ENCODE measurements at regions not wholly inside any gene's neighbourhood (a gene's known extent, or its start where the extent isn't known, plus 50 kb on each side); places are given as distances from the start of the nearest gene placed in this dataset.

DNA sequence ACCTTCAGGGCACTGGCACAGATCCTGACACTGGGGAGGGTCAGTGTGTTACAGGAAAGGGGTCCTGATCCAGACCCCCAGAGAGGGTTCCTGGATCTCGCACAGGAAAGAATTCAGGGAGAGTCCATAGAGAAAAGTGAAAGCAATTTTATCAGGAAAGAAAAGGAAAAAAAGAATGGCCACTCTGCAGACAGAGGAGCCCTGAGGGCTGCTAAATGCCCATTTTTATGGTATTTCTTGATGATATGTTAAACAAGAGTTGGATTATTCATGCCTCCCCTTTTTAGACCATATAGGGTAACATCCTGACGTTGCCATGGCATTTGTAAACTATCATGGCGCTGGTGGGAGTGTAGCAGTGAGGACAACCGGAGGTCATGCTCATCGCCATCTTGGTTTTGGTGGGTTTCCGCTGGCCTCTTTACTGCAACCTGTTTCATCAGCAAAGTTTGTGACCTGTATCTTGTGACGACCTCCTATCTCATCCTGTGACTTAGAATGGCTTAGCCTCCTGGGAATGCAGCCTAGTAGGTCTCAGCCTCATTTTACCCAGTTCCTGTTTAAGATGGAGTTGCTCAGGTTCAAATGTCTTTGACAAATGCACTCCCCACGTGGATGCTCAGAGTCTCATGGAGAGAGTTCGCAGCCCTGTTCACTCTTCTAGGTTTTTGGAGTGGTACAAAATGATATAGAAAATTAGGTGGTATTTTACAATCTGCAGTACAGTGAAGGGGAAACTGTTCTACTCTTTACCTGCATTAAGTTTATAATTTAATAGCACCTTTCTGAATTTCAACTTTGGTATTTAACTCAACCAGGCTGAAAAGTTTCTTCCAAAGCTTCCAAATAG is 1363.7 kb upstream of the TMEM132C start:
- H3K27ac ChIP-seq = no peak overlapping the region
- TF ChIP-seq, protein P1, sequence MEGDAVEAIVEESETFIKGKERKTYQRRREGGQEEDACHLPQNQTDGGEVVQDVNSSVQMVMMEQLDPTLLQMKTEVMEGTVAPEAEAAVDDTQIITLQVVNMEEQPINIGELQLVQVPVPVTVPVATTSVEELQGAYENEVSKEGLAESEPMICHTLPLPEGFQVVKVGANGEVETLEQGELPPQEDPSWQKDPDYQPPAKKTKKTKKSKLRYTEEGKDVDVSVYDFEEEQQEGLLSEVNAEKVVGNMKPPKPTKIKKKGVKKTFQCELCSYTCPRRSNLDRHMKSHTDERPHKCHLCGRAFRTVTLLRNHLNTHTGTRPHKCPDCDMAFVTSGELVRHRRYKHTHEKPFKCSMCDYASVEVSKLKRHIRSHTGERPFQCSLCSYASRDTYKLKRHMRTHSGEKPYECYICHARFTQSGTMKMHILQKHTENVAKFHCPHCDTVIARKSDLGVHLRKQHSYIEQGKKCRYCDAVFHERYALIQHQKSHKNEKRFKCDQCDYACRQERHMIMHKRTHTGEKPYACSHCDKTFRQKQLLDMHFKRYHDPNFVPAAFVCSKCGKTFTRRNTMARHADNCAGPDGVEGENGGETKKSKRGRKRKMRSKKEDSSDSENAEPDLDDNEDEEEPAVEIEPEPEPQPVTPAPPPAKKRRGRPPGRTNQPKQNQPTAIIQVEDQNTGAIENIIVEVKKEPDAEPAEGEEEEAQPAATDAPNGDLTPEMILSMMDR (IDR thresholded peaks at IDR 0.05) = no peak
- no peak for DNase-seq (ENCODE audit: low spot score)
- H3K4me3 ChIP-seq = no peak overlapping the region

DNA sequence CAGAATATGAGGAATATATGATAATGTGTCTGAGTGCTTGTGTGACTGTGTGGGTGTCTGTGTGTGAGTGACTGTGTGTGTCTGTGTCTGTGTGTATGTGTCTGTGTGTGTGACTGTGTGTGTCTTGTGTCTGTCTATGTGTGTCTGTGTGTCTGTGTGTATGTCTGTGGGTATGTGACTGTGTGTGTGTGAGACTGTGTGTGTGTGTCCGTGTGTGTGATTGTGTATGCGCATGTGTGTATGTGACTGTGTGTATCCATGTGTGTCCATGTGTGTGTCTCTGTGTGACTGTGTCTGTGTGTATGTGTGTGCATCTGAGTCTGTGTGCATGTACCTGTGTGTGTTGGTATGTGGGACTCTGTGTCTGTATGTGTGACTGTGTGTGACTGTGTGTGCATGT is 1361.2 kb upstream of the TMEM132C start:
- Histone ChIP-seq H3K27ac (no peak overlapping the region), H3K4me3 (no peak overlapping the region)
- TF ChIP-seq, protein P1 (IDR thresholded peaks at IDR 0.05) = no peak
- DNase-seq (ENCODE audit: low spot score) = no peak

DNA sequence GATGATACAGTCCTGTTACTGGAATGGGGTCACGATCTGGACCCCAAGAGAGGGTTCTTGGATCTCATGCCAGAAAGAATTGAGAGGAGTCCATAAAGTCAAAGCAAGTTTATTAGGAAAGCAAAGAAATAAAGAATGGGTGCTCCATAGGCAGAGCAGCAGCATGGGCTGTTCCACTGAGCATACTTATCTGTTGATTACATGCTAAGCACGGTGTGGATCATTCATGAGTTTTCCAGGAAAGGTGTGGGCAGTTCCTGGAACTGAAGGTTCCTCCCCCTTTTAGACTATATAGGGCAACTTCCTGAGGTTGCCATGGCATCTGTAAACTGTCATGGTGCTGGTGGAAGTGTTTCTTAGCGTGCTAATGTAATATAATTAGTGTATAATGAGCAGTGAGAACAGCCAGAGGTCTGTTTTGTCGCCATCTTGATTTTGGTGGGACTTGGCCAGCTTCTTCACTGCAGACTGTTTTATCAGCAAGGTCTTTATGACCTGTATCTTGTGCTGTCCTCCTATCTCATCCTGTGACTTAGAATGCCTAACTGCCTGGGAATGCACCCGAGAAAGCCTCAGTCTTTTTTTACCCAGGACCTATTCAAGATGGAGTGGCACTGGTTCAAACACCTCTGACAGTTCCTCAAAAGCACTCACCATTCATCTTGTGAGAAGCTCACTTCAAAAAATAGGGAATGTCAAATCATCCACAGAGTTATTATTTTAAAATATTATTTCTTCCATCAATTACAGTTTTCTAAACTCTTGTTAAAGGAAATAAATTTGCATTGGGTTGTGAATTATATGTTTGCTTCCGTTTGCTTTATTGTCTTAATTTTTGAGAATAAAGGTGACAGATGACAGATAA is 1358.8 kb upstream of the TMEM132C start:
- no peak overlapping the region for H3K4me3 ChIP-seq
- no peak overlapping the region for H3K27ac ChIP-seq
- TF ChIP-seq, protein P1 (IDR thresholded peaks at IDR 0.05) = no peak
- no peak for DNase-seq (ENCODE audit: low spot score)

DNA sequence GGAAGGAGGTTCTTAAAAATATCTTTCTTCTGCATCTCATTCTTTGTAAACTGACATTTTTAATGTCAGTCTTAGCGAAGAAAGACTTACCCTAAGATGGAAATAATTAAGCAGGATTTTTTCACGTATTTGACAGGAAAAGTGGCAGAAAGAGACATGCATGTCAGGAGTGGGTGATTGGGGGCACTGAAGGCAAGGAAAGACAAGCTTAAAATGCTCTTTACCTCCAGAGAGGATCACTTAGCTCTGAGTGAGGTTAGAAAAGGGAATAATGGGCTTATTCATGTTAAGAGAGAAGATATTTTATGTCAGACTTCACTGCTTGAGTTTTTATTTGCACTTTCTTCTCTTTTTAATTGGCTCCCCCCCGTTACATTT is 1358.2 kb upstream of the TMEM132C start:
- no peak for DNase-seq (ENCODE audit: low spot score)

DNA sequence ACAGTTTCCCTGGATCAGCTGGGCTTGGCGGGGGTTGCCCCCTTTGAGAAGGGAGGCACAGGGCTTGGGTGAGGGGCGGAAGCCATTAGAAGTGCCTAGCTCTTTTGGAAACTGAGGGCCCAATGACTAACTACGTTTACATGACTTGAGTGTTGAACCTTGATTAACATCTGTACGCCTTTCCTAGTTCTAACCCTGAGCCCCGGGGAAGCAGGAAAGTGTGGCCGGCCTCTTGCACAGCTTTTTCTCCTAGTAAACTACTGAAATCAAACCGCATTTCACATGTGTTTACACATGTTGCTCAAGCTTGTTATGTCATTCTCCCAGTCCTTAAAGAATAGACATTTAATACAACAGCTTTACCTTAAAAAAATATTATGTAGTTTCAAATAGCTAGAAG is 1356.4 kb upstream of the TMEM132C start:
- TF ChIP-seq, protein P1 (IDR thresholded peaks at IDR 0.05) = no peak
- H3K27ac ChIP-seq = no peak overlapping the region
- no peak for DNase-seq (ENCODE audit: low spot score)
- no peak overlapping the region for H3K4me3 ChIP-seq

More for the DNA sequence above, 1358.2 kb upstream of the TMEM132C start:
- no peak overlapping the region for H3K4me3 ChIP-seq
- TF ChIP-seq, protein P1 (IDR thresholded peaks at IDR 0.05) = no peak
- H3K27ac ChIP-seq = no peak overlapping the region

DNA sequence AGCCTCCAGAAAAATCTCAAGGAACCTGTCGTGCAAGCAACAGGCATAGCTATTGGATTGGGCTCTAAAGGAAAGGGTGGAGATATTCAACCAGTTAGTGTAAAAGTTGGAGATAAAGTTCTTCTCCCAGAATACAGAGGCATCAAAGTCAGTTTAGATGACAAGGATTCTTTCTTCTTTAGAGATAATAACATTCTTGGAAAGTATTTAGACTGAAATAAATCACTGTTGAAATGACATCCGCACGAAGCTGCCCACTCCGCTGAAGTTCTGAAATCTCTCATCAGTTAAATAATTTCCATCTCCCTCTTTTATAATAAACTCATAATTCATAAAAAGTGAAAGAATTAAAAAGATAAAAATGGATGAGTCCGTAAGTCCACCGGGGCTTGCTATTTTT is 1354.9 kb upstream of the TMEM132C start:
- DNase-seq (ENCODE audit: low spot score) = no peak
- TF ChIP-seq, protein P1 (IDR thresholded peaks at IDR 0.05) = no peak
- Histone ChIP-seq H3K27ac (no peak overlapping the region), H3K4me3 (no peak overlapping the region)

All from coronary artery (tissue), 2 donors.